H1 (cell line): ENCODE measurements at regions not wholly inside any gene's neighbourhood (a gene's known extent, or its start where the extent isn't known, plus 50 kb on each side); places are given as distances from the start of the nearest gene placed in this dataset.

Experiments used
- CBX8 ChIP-seq: fragments of 300-800, 300-1000 bp; sonication (generic); IDR thresholded peaks from 2 replicates; pipeline ENCODE4 v1.7.1; 2016; ENCODE audit warnings: low read depth, low read length, borderline replicate concordance
- GABPA ChIP-seq: IDR thresholded peaks from 2 replicates; pipeline ENCODE4 v1.6.1; 2011; ENCODE audit warnings: mild to moderate bottlenecking, low read length, moderate library complexity, borderline replicate concordance; ENCODE audit not compliant: insufficient read depth
- POLR2A ChIP-seq, 2 experiments: IDR thresholded peaks; 1 replicate in 1 of 2; 2 replicates in 1 of 2; pipeline ENCODE4 v1.6.1; 2011; ENCODE audit warnings: low read depth in 2 of 2, low read length in 2 of 2, mild to moderate bottlenecking in 2 of 2; ENCODE audit errors: control extremely low read depth in 1 of 2
- POLR2AphosphoS5 ChIP-seq: IDR thresholded peaks from 2 replicates; pipeline ENCODE4 v1.6.1; 2011; ENCODE audit warnings: low read depth, low read length
- RNF2 ChIP-seq: fragments of 200-900, 300-1000 bp; sonication (generic); IDR thresholded peaks from 2 replicates; pipeline ENCODE4 v1.7.1; 2016; ENCODE audit warnings: borderline replicate concordance, low read depth, mild to moderate bottlenecking, antibody characterized with exemption, low read length; ENCODE audit not compliant: poor library complexity, severe bottlenecking; ENCODE audit errors: missing control alignments
- TEAD4 ChIP-seq: IDR thresholded peaks from 2 replicates; pipeline ENCODE4 v1.6.1; 2012; ENCODE audit warnings: low read depth, low read length, inconsistent platforms, mixed read lengths
- TF ChIP-seq, protein P1 (sequence below), 3 experiments: IDR thresholded peaks; 1 replicate in 2 of 3; 2 replicates in 1 of 3; pipeline versions ENCODE4 v1.5.1 to v1.6.1; 2011; ENCODE audit warnings: low read length in 3 of 3, mild to moderate bottlenecking in 3 of 3, inconsistent platforms in 2 of 3, low read depth in 1 of 3, moderate library complexity in 1 of 3; ENCODE audit not compliant: insufficient read depth in 1 of 3; ENCODE audit errors: control extremely low read depth in 1 of 3

DNA sequence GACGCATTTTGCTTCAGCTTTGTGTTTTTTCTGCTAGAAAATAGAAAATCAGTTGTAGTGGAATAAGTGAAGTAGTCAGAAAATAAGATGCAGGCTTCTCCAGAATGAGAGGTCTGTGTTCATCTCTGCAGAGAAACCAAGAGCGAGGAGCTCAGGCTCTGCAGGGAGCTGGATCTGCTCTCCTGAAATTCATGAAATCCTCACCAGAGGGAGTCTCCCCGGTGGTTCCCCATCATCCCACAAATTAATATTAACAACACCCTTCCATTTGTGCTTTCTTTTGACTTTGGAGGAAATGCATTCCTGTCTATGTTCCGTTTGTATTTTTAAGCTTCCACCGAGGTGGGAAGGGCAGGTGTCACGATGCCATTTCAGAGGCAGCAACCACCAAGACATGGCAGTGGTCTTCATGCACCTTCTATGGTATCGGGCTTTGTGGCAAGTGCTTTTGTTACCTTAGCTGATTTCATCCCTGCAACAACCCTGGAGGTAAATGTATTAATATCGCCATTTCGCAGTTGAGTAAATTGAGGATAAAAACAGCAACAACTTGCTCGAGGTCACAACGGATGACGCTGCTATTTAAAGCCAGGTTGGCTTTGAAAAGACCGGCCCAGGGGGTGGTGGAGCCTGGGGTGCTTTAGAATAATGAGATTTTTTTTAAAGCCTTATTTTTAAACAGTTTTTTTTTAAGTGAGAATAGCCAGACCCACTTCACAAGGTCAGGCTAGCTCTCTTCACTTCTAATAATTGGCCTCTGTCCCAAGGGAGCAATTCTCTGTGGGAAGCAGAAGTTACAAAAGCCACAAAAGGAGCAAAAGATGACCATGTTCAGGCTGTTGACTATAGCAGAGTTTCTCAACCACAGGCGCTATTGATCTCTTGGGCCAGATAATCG is 367.6 kb upstream of the ERCC4 start:
- TF ChIP-seq POLR2AphosphoS5 (no peak), TEAD4 (no peak), POLR2A (IDR thresholded peaks at IDR 0.05; ENCODE audit: control extremely low read depth in 1 of 2, low read depth in 2 of 2, low read length in 2 of 2) (no peak), GABPA (no peak), CBX8 (no peak), RNF2 (no peak)
- TF ChIP-seq, protein P1, sequence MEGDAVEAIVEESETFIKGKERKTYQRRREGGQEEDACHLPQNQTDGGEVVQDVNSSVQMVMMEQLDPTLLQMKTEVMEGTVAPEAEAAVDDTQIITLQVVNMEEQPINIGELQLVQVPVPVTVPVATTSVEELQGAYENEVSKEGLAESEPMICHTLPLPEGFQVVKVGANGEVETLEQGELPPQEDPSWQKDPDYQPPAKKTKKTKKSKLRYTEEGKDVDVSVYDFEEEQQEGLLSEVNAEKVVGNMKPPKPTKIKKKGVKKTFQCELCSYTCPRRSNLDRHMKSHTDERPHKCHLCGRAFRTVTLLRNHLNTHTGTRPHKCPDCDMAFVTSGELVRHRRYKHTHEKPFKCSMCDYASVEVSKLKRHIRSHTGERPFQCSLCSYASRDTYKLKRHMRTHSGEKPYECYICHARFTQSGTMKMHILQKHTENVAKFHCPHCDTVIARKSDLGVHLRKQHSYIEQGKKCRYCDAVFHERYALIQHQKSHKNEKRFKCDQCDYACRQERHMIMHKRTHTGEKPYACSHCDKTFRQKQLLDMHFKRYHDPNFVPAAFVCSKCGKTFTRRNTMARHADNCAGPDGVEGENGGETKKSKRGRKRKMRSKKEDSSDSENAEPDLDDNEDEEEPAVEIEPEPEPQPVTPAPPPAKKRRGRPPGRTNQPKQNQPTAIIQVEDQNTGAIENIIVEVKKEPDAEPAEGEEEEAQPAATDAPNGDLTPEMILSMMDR (IDR thresholded peaks at IDR 0.05; ENCODE audit: control extremely low read depth in 1 of 3, insufficient read depth in 1 of 3, low read depth in 1 of 3, low read length in 3 of 3), result peak in 1 of 3 experiments; percentile 23; a peak in 2 of 4 replicates
